IMR-90 (cell line): ENCODE measurements at regions not wholly inside any gene's neighbourhood (a gene's known extent, or its start where the extent isn't known, plus 50 kb on each side); places are given as distances from the start of the nearest gene placed in this dataset.

Source experiments
- ATAC-seq: fragments of 200-7000 bp; cut with Tn5 transposase; 2 replicates; pipeline ENCODE4 v1.9.1; 2020; ENCODE audit warnings: low read depth, mild to moderate bottlenecking, moderate library complexity
- BruUV-seq: library from RNA; stranded (reverse); fragments of 400-500 nt; replicated peaks from 2 replicates; lab custom pipeline; 2021; lab: Mats Ljungman, UMichigan
- CTCF ChIA-PET: fragments of 300-600 bp; formaldehyde crosslinking; extraction: SDS; loops from one replicate; lab custom pipeline; 2021; ENCODE audit warnings: antibody characterized with exemption; lab: Yijun Ruan, JAX
- POLR2A ChIA-PET: fragments of 300-600 bp; sonication (Branson Sonifier 250); formaldehyde crosslinking; loops from one replicate; lab custom pipeline; 2022; ENCODE audit warnings: antibody characterized with exemption; ENCODE audit not compliant: unreplicated experiment; lab: Charles Lee
- DNase-seq: peaks from one replicate; pipeline ENCODE4 v3.0.0; 2013
- H2AFZ ChIP-seq: replicated peaks from 2 replicates; pipeline ENCODE3; 2013; ENCODE audit warnings: low read length, mild to moderate bottlenecking; ENCODE audit not compliant: poor library complexity
- H2AK5ac ChIP-seq: 2 replicates; pipeline ENCODE4 v1.6.1; 2013; ENCODE audit warnings: low read depth, low read length, inconsistent platforms
- H2AK9ac ChIP-seq: replicated peaks from 2 replicates; pipeline ENCODE3; 2013; ENCODE audit warnings: mild to moderate bottlenecking, low read depth, low read length, moderate library complexity; ENCODE audit not compliant: poor library complexity
- H2BK120ac ChIP-seq: 2 replicates; pipeline ENCODE4 v1.6.1; 2013; ENCODE audit warnings: low read depth, low read length, inconsistent platforms
- H2BK15ac ChIP-seq: 3 replicates; pipeline ENCODE4 v1.6.1; 2013; ENCODE audit warnings: low read depth, low read length, inconsistent platforms
- H2BK20ac ChIP-seq: 2 replicates; pipeline ENCODE4 v1.6.1; 2013; ENCODE audit warnings: low read depth, mild to moderate bottlenecking, inconsistent platforms, low read length, moderate library complexity
- H2BK5ac ChIP-seq: 2 replicates; pipeline ENCODE4 v1.6.1; 2013; ENCODE audit warnings: mild to moderate bottlenecking, low read depth, low read length, inconsistent platforms; ENCODE audit not compliant: poor library complexity, severe bottlenecking
- H3K14ac ChIP-seq: replicated peaks from 2 replicates; pipeline ENCODE4 v1.6.1; 2013; ENCODE audit warnings: low read depth, low read length, inconsistent platforms
- H3K18ac ChIP-seq: 2 replicates; pipeline ENCODE4 v1.6.1; 2013; ENCODE audit warnings: low read depth, low read length, control low read depth
- H3K23ac ChIP-seq: 2 replicates; pipeline ENCODE4 v1.6.1; 2013; ENCODE audit warnings: low read depth, low read length, inconsistent platforms
- H3K27ac ChIP-seq: 2 replicates; pipeline ENCODE4 v1.5.1; 2013; ENCODE audit warnings: mild to moderate bottlenecking, control low read depth, low read length; ENCODE audit not compliant: insufficient read depth
- H3K27me3 ChIP-seq: 2 replicates; pipeline ENCODE4 v1.6.1; 2013; ENCODE audit warnings: low read length; ENCODE audit not compliant: control insufficient read depth, insufficient read depth
- H3K36me3 ChIP-seq: 2 replicates; pipeline ENCODE4 v1.6.1; 2013; ENCODE audit warnings: low read length, mixed read lengths; ENCODE audit not compliant: control insufficient read depth, insufficient read depth
- H3K4ac ChIP-seq: 2 replicates; pipeline ENCODE4 v1.6.1; 2013; ENCODE audit warnings: low read depth, low read length, inconsistent platforms
- H3K4me1 ChIP-seq: 2 replicates; pipeline ENCODE4 v1.6.1; 2013; ENCODE audit warnings: low read length, mixed read lengths; ENCODE audit not compliant: control insufficient read depth, insufficient read depth
- H3K4me2 ChIP-seq: 2 replicates; pipeline ENCODE4 v1.6.1; 2013; ENCODE audit warnings: low read depth, mild to moderate bottlenecking, control low read depth, low read length, moderate library complexity
- H3K4me3 ChIP-seq: 2 replicates; pipeline ENCODE4 v1.5.1; 2013; ENCODE audit warnings: low read depth, mild to moderate bottlenecking, control low read depth, low read length, moderate library complexity; ENCODE audit not compliant: insufficient read depth
- H3K56ac ChIP-seq: 2 replicates; pipeline ENCODE4 v1.6.1; 2013; ENCODE audit warnings: low read length, inconsistent platforms; ENCODE audit not compliant: insufficient read depth; ENCODE audit errors: extremely low read depth
- H3K79me1 ChIP-seq, 2 experiments: 2 replicates each; pipeline ENCODE4 v1.6.1; 2013; ENCODE audit warnings: low read length in 2 of 2, inconsistent platforms in 1 of 2, low read depth in 1 of 2
- H3K9ac ChIP-seq: 2 replicates; pipeline ENCODE4 v1.6.1; 2013; ENCODE audit warnings: low read depth, low read length, control low read depth
- H3K9me1 ChIP-seq: 2 replicates; pipeline ENCODE4 v1.6.1; 2013; ENCODE audit warnings: low read length, inconsistent platforms; ENCODE audit not compliant: insufficient read depth
- H3K9me3 ChIP-seq: 2 replicates; pipeline ENCODE4 v1.6.1; 2013; ENCODE audit warnings: low read length; ENCODE audit not compliant: control insufficient read depth, insufficient read depth
- H4K20me1 ChIP-seq: 2 replicates; pipeline ENCODE4 v1.6.1; 2013; ENCODE audit warnings: low read length, inconsistent platforms; ENCODE audit not compliant: insufficient read depth
- H4K5ac ChIP-seq: 2 replicates; pipeline ENCODE4 v1.6.1; 2013; ENCODE audit warnings: mild to moderate bottlenecking, low read depth, low read length, control low read depth
- H4K8ac ChIP-seq, 2 experiments: 2 replicates each; pipeline ENCODE4 v1.6.1; 2013; ENCODE audit warnings: low read depth in 2 of 2, low read length in 2 of 2, control low read depth in 1 of 2, inconsistent platforms in 1 of 2
- H4K91ac ChIP-seq: 2 replicates; pipeline ENCODE4 v1.6.1; 2013; ENCODE audit warnings: low read depth, low read length, inconsistent platforms; ENCODE audit not compliant: insufficient read depth
- BHLHE40 ChIP-seq: fragments of 150-350 bp; IDR thresholded peaks from 2 replicates; pipeline ENCODE4 v1.6.1; 2016; ENCODE audit warnings: mild to moderate bottlenecking, low read depth, low read length
- CEBPB ChIP-seq: IDR thresholded peaks from 2 replicates; pipeline ENCODE4 v1.6.1; 2012; ENCODE audit warnings: low read depth, low read length, improper control_type of control experiment
- CHD1 ChIP-seq: IDR thresholded peaks from 2 replicates; pipeline ENCODE4 v1.6.1; 2012; ENCODE audit warnings: low read depth, low read length, improper control_type of control experiment
- MAZ ChIP-seq: IDR thresholded peaks from 2 replicates; pipeline ENCODE4 v1.6.1; 2012; ENCODE audit warnings: low read depth, mild to moderate bottlenecking, low read length, improper control_type of control experiment, moderate library complexity, borderline replicate concordance
- MXI1 ChIP-seq: IDR thresholded peaks from 2 replicates; pipeline ENCODE4 v1.6.1; 2012; ENCODE audit warnings: low read depth, mild to moderate bottlenecking, low read length, moderate library complexity, borderline replicate concordance
- NFE2L2 ChIP-seq: fragments of 150-350 bp; IDR thresholded peaks from 2 replicates; pipeline ENCODE4 v1.6.1; 2016; ENCODE audit warnings: low read depth, mild to moderate bottlenecking, low read length
- POLR2A ChIP-seq: IDR thresholded peaks from 2 replicates; pipeline ENCODE4 v1.6.1; 2012; ENCODE audit warnings: mild to moderate bottlenecking, low read depth, low read length
- RCOR1 ChIP-seq: IDR thresholded peaks from 2 replicates; pipeline ENCODE4 v1.6.1; 2012; ENCODE audit warnings: mild to moderate bottlenecking, low read length, improper control_type of control experiment; ENCODE audit not compliant: insufficient replicate concordance
- RFX5 ChIP-seq: IDR thresholded peaks from 2 replicates; pipeline ENCODE4 v1.8.0; 2012; ENCODE audit warnings: low read depth, mild to moderate bottlenecking, low read length, moderate library complexity
- SMC3 ChIP-seq: fragments of 150-350 bp; IDR thresholded peaks from 2 replicates; pipeline ENCODE4 v1.6.1; 2016; ENCODE audit warnings: low read depth, mild to moderate bottlenecking, antibody characterized with exemption, low read length, moderate library complexity
- WGBS, 2 experiments: methylation state at CpG; one replicate each; pipeline versions ENCODE4 v1.1.5 to v1.1.7; 2013; ENCODE audit warnings: missing lambda C conversion rate in 2 of 2; ENCODE audit not compliant: insufficient read length in 1 of 2; ENCODE audit errors: extremely low coverage in 2 of 2; 5-methylcytosine and 5-hydroxymethylcytosine counted together
- dilution Hi-C: fragments of 300-500 bp; cut with HindIII; formaldehyde crosslinking; loops from one replicate; pipeline ENCODE4 v1.14.3; 2018; ENCODE audit warnings: low sequenced_read_pairs; ENCODE audit not compliant: unreplicated experiment
- in situ Hi-C: fragments of 300-500 bp; cut with MboI; formaldehyde crosslinking; loops from 3 replicates; pipeline ENCODE4 v1.14.3; 2019; ENCODE audit warnings: low sequenced_read_pairs, inconsistent platforms, mixed read lengths
- intact Hi-C: fragments of 100-400 bp; cut with micrococcal nuclease; formaldehyde crosslinking; loops from 2 replicates; pipeline ENCODE4 v1.10.0; 2022
- TF ChIP-seq, protein P1 (sequence below): fragments of 150-350 bp; IDR thresholded peaks from 2 replicates; pipeline ENCODE4 v1.6.1; 2017; ENCODE audit warnings: mild to moderate bottlenecking, antibody characterized with exemption, low read length, low read depth
- TF ChIP-seq, protein P2 (sequence below): fragments of 150-350 bp; IDR thresholded peaks from 2 replicates; pipeline ENCODE4 v1.6.1; 2016; ENCODE audit warnings: low read depth, mild to moderate bottlenecking, low read length, moderate library complexity, borderline replicate concordance
- TF ChIP-seq, protein P3 (sequence below): conservative IDR thresholded peaks from 2 replicates; pipeline ENCODE4 v1.5.1; 2012; ENCODE audit warnings: mild to moderate bottlenecking, low read depth, low read length, improper control_type of control experiment

DNA sequence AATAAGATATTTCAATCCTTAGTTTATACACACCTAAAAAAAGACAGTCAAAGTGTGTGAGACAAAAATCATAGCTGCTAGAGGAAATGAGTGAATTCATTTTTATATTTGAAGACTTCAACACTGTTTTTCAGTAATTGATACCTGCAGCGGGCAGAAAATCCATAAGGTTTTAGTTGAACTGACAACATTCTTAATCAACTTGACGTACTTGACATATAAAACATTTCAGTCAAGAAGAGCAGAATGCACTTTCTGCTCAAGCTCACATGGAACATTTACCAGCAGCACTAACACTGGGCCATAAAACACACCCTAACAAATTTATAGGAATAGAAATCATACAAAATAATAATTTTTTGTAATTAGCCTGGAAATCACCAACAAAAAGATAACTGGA lies 959.6 kb upstream of the SOX11 start:
- no peak overlapping the region for H2BK120ac ChIP-seq
- TF ChIP-seq RCOR1 = no peak
- TF ChIP-seq, protein P1, sequence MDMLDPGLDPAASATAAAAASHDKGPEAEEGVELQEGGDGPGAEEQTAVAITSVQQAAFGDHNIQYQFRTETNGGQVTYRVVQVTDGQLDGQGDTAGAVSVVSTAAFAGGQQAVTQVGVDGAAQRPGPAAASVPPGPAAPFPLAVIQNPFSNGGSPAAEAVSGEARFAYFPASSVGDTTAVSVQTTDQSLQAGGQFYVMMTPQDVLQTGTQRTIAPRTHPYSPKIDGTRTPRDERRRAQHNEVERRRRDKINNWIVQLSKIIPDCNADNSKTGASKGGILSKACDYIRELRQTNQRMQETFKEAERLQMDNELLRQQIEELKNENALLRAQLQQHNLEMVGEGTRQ = no peak
- TF ChIP-seq, protein P2, sequence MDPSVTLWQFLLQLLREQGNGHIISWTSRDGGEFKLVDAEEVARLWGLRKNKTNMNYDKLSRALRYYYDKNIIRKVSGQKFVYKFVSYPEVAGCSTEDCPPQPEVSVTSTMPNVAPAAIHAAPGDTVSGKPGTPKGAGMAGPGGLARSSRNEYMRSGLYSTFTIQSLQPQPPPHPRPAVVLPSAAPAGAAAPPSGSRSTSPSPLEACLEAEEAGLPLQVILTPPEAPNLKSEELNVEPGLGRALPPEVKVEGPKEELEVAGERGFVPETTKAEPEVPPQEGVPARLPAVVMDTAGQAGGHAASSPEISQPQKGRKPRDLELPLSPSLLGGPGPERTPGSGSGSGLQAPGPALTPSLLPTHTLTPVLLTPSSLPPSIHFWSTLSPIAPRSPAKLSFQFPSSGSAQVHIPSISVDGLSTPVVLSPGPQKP = no peak
- no peak for TF ChIP-seq POLR2A
- TF ChIP-seq, protein P3, sequence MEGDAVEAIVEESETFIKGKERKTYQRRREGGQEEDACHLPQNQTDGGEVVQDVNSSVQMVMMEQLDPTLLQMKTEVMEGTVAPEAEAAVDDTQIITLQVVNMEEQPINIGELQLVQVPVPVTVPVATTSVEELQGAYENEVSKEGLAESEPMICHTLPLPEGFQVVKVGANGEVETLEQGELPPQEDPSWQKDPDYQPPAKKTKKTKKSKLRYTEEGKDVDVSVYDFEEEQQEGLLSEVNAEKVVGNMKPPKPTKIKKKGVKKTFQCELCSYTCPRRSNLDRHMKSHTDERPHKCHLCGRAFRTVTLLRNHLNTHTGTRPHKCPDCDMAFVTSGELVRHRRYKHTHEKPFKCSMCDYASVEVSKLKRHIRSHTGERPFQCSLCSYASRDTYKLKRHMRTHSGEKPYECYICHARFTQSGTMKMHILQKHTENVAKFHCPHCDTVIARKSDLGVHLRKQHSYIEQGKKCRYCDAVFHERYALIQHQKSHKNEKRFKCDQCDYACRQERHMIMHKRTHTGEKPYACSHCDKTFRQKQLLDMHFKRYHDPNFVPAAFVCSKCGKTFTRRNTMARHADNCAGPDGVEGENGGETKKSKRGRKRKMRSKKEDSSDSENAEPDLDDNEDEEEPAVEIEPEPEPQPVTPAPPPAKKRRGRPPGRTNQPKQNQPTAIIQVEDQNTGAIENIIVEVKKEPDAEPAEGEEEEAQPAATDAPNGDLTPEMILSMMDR = no peak
- no peak for TF ChIP-seq CHD1
- no peak for TF ChIP-seq CEBPB
- no peak for TF ChIP-seq SMC3
- no peak for TF ChIP-seq MAZ
- no peak for TF ChIP-seq MXI1
- TF ChIP-seq RFX5 = no peak
- no peak for TF ChIP-seq NFE2L2
- no peak for TF ChIP-seq BHLHE40
- no TSS peak for BruUV-seq
- H3K4ac ChIP-seq = no peak overlapping the region
- H2BK20ac ChIP-seq = no peak overlapping the region
- H3K4me3 ChIP-seq = no peak overlapping the region
- no peak overlapping the region for H3K56ac ChIP-seq
- no peaks in the 10 kb centered on the region for H3K27me3 ChIP-seq
- H2AK5ac ChIP-seq = no peak overlapping the region
- H2AK9ac ChIP-seq = no peak overlapping the region
- H4K8ac ChIP-seq = no peak overlapping the region
- no peak overlapping the region for H2BK5ac ChIP-seq
- in situ Hi-C loops (no loop called here), dilution Hi-C loops (no loop called here), intact Hi-C loops (no loop called here)
- ATAC-seq (no peak), DNase-seq (no peak)
- H3K23ac ChIP-seq = no peak overlapping the region
- CTCF ChIA-PET = no interaction called here
- no CpG with 5 or more reads among the region's 2 CpGs for WGBS, 2 experiments
- no peak overlapping the region for H3K27ac ChIP-seq
- H3K9me3 ChIP-seq = peaks cover 5% of the 10 kb centered on the region
- H3K14ac ChIP-seq = no peak overlapping the region
- no peak overlapping the region for H2BK15ac ChIP-seq
- H4K20me1 ChIP-seq = no peaks in the 10 kb centered on the region
- H3K9ac ChIP-seq = no peak overlapping the region
- H3K4me1 ChIP-seq = no peaks in the 10 kb centered on the region
- no peak overlapping the region for H4K91ac ChIP-seq
- H3K36me3 ChIP-seq = no peaks in the 10 kb centered on the region
- no peaks in the 10 kb centered on the region for H3K9me1 ChIP-seq
- H3K4me2 ChIP-seq = no peak overlapping the region
- H3K79me1 ChIP-seq = no peaks in the 10 kb centered on the region
- H2AFZ ChIP-seq = no peak overlapping the region
- no peak overlapping the region for H3K18ac ChIP-seq
- POLR2A ChIA-PET = no interaction called here
- no peak overlapping the region for H4K5ac ChIP-seq
